ENCODE measurements at regions not wholly inside any gene's neighbourhood (a gene's known extent, or its start where the extent isn't known, plus 50 kb on each side); places are given as distances from the start of the nearest gene placed in this dataset.

GRCh38 chr9:134225186-134225585, 60.8 kb upstream of the RNU6ATAC start:
- no peak for DNase-seq
- Histone ChIP-seq H3K9me3 (no peaks in the 10 kb centered on the region), H3K27me3 (no peaks in the 10 kb centered on the region), H3K36me3 (no peaks in the 10 kb centered on the region), H3K4me3 (no peak overlapping the region)

- no peak overlapping the region for H3K4me3 ChIP-seq
- DNase-seq: no peak
- H3K36me3 ChIP-seq: no peaks in the 10 kb centered on the region
- no peaks in the 10 kb centered on the region for H3K27me3 ChIP-seq
- no peaks in the 10 kb centered on the region for H3K9me3 ChIP-seq
Measured at GRCh38 chr9:134225816-134226215, 61.5 kb upstream of the RNU6ATAC start.

- H3K36me3 ChIP-seq: no peaks in the 10 kb centered on the region
- H3K9me3 ChIP-seq: no peaks in the 10 kb centered on the region
- H3K4me3 ChIP-seq: no peak overlapping the region
- DNase-seq: no peak
- H3K27me3 ChIP-seq: no peaks in the 10 kb centered on the region
Measured at GRCh38 chr9:134226221-134226930, 62.0 kb upstream of the RNU6ATAC start.

- no peak for DNase-seq
- Histone ChIP-seq H3K9me3 (no peaks in the 10 kb centered on the region), H3K27me3 (no peaks in the 10 kb centered on the region), H3K4me3 (no peak overlapping the region), H3K36me3 (no peaks in the 10 kb centered on the region)
Measured at GRCh38 chr9:134227451-134228411, 63.4 kb upstream of the RNU6ATAC start.

- H3K9me3 ChIP-seq: no peaks in the 10 kb centered on the region
- no peaks in the 10 kb centered on the region for H3K27me3 ChIP-seq
- no peak overlapping the region for H3K4me3 ChIP-seq
- H3K36me3 ChIP-seq: no peaks in the 10 kb centered on the region
- no peak for DNase-seq
Measured at GRCh38 chr9:134228649-134229048, 64.3 kb upstream of the RNU6ATAC start.

GRCh38 chr9:134229466-134230091, 65.2 kb upstream of the RNU6ATAC start:
- Histone ChIP-seq H3K36me3 (no peaks in the 10 kb centered on the region), H3K4me3 (no peak overlapping the region), H3K27me3 (no peaks in the 10 kb centered on the region), H3K9me3 (no peaks in the 10 kb centered on the region)
- no peak for DNase-seq

GRCh38 chr9:134230092-134230941, 66.0 kb upstream of the RNU6ATAC start:
- DNase-seq: no peak
- Histone ChIP-seq H3K36me3 (no peaks in the 10 kb centered on the region), H3K9me3 (no peaks in the 10 kb centered on the region), H3K4me3 (no peak overlapping the region), H3K27me3 (no peaks in the 10 kb centered on the region)

- DNase-seq: no peak
- no peak overlapping the region for H3K4me3 ChIP-seq
- no peaks in the 10 kb centered on the region for H3K27me3 ChIP-seq
- no peaks in the 10 kb centered on the region for H3K36me3 ChIP-seq
- H3K9me3 ChIP-seq: no peaks in the 10 kb centered on the region
Measured at GRCh38 chr9:134230942-134231325, 66.6 kb upstream of the RNU6ATAC start.

GRCh38 chr9:134231330-134231745, 67.0 kb upstream of the RNU6ATAC start:
- Histone ChIP-seq H3K4me3 (no peak overlapping the region), H3K9me3 (no peaks in the 10 kb centered on the region), H3K36me3 (no peaks in the 10 kb centered on the region), H3K27me3 (no peaks in the 10 kb centered on the region)
- DNase-seq: no peak

- Histone ChIP-seq H3K4me3 (no peak overlapping the region), H3K36me3 (no peaks in the 10 kb centered on the region), H3K27me3 (no peaks in the 10 kb centered on the region), H3K9me3 (no peaks in the 10 kb centered on the region)
- DNase-seq: no peak
Measured at GRCh38 chr9:134231767-134232166, 67.4 kb upstream of the RNU6ATAC start.

- no peaks in the 10 kb centered on the region for H3K36me3 ChIP-seq
- no peaks in the 10 kb centered on the region for H3K9me3 ChIP-seq
- H3K4me3 ChIP-seq: no peak overlapping the region
- no peaks in the 10 kb centered on the region for H3K27me3 ChIP-seq
- no peak for DNase-seq
Measured at GRCh38 chr9:134233022-134233421, 68.7 kb upstream of the RNU6ATAC start.

- DNase-seq: no peak
- H3K4me3 ChIP-seq: no peak overlapping the region
- H3K36me3 ChIP-seq: no peaks in the 10 kb centered on the region
- H3K9me3 ChIP-seq: no peaks in the 10 kb centered on the region
- no peaks in the 10 kb centered on the region for H3K27me3 ChIP-seq
Measured at GRCh38 chr9:134234001-134234660, 69.8 kb upstream of the RNU6ATAC start.

- no peak for DNase-seq
- Histone ChIP-seq H3K27me3 (no peaks in the 10 kb centered on the region), H3K9me3 (no peaks in the 10 kb centered on the region), H3K4me3 (no peak overlapping the region), H3K36me3 (no peaks in the 10 kb centered on the region)
Measured at GRCh38 chr9:134234687-134235359, 70.5 kb upstream of the RNU6ATAC start.

- Histone ChIP-seq H3K9me3 (no peaks in the 10 kb centered on the region), H3K27me3 (no peaks in the 10 kb centered on the region), H3K36me3 (no peaks in the 10 kb centered on the region), H3K4me3 (no peak overlapping the region)
- DNase-seq: no peak
Measured at GRCh38 chr9:134235366-134235765, 71.0 kb upstream of the RNU6ATAC start.

GRCh38 chr9:134236001-134236421, 71.6 kb upstream of the RNU6ATAC start:
- Histone ChIP-seq H3K9me3 (no peaks in the 10 kb centered on the region), H3K27me3 (no peaks in the 10 kb centered on the region), H3K36me3 (no peaks in the 10 kb centered on the region), H3K4me3 (no peak overlapping the region)
- DNase-seq: peak; percentile 58
